COLO668 (cell line): ENCODE measurements at regions not wholly inside any gene's neighbourhood (a gene's known extent, or its start where the extent isn't known, plus 50 kb on each side); places are given as distances from the start of the nearest gene placed in this dataset.
"Not testable (repeated sequence)": the region's sequence is repeated elsewhere in the genome, so short reads cannot be mapped to it uniquely, and the experiment has no call there.

Source experiments
- DNase-seq: peaks from one replicate; lab custom pipeline; 2025; ENCODE audit not compliant: unreplicated experiment; lab: John Stamatoyannopoulos, UW

DNA sequence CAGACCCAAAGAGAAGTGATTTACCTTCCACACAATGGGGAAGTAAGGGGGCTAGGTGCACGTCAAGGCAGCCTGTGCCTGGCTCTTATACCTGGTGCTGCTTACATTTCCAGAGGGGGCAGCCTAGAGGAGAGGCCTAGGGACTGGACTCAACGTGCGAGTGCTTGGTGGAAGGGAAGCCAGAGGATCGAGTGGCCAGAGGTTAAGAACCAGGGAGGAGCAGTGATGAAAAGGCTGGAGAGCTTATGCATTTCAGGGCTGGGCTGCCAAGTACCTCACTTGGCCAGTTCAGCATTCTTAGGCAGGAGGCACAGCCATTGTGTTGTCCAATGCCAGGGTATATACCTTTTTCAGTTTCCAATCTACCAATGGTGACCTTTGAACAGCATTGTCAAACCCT lies 77.4 kb downstream of the LAT start:
- DNase-seq: not testable (repeated sequence)

DNA sequence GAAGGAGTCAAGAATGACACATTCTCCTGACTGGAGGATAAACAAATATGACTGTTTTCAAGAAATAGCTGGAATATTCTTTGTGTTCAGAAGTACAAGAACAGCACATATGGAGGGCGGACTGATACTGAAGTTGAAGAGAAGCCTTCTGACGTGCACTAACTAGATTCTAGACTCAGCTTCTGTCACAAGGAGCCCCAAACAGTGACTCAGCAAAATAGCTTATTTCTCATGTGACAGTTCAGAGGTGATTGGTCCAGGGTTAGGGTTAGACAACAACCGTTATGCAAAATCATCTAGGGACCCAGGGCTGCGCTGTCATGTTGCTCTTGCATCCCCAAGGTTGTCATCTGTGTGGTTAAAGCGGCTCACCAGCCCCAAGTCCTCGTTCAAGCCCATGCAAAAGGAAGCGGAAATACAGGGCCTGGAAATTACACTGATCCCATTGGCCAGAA lies 76.6 kb downstream of the LAT start:
- not testable (repeated sequence) for DNase-seq

DNA sequence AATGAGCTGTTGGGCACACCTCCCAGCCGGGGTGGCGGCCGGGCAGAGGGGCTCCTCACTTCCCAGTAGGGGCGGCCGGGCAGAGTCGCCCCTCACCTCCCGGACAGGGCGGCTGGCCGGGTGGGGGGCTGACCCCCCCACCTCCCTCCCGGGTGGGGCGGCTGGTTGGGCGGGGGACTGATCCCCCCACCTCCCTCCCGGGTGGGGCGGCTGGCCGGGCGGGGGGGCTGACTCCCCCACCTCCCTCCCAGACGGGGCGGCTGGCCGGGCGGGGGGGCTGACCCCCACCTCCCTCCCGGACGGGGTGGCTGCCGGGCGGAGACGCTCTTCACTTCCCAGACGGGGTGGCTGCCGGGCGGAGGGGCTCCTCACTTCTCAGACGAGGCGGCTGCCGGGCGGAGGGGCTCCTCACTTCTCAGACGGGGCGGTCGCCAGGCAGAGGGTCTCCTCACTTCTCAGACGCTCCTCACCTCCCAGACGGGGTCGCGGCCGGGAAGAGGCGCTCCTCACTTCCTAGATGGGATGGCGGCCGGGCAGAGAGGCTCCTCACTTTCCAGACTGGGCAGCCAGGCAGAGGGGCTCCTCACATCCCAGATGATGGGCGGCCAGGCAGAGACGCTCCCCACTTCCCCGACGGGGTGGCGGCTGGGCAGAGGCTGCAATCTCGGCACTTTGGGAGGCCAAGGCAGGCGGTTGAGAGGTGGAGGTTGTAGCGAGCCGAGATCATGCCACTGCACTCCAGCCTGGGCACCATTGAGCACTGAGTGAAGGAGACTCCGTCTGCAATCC lies 75.4 kb downstream of the LAT start:
- not testable (repeated sequence) for DNase-seq

DNA sequence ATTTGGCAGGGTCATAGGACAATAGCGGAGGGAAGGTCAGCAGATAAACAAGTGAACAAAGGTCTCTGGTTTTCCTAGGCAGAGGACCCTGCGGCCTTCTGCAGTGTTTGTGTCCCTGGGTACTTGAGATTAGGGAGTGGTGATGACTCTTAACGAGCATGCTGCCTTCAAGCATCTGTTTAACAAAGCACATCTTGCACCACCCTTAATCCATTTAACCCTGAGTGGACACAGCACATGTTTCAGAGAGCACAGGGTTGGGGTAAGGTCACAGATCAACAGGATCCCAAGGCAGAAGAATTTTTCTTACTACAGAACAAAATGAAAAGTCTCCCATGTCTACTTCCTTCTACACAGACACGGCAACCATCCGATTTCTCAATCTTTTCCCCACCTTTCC lies 74.7 kb downstream of the LAT start:
- DNase-seq: not testable (repeated sequence)
